Astrocyte (in vitro differentiated cells and primary cell): ENCODE measurements at regions not wholly inside any gene's neighbourhood (a gene's known extent, or its start where the extent isn't known, plus 50 kb on each side); places are given as distances from the start of the nearest gene placed in this dataset.

Source experiments
- CTCF ChIP-seq: IDR thresholded peaks from 2 replicates; pipeline ENCODE4 v1.5.1; 2011; ENCODE audit warnings: low read depth, mild to moderate bottlenecking, inconsistent platforms, low read length, moderate library complexity; ENCODE audit not compliant: insufficient read depth
- EZH2 ChIP-seq: IDR thresholded peaks from 2 replicates; pipeline ENCODE4 v1.6.1; 2012; ENCODE audit warnings: mild to moderate bottlenecking, low read length, inconsistent platforms; ENCODE audit not compliant: insufficient read depth

GRCh38 chr3:75863878-75864277 is 78.5 kb upstream of the ZNF717 start:
- TF ChIP-seq CTCF = no peak
- no peak for TF ChIP-seq EZH2
